Prostate gland (tissue), 2 donors: ENCODE measurements at regions not wholly inside any gene's neighbourhood (a gene's known extent, or its start where the extent isn't known, plus 50 kb on each side); places are given as distances from the start of the nearest gene placed in this dataset.

Source experiments
- CTCF ChIP-seq, 4 experiments: fragments of 200-600 bp in 2 of 4; fragments of 450-650 bp in 2 of 4; sonication (generic) in 2 of 4; IDR thresholded peaks; 1 replicate in 3 of 4; 2 replicates in 1 of 4; pipeline ENCODE4 v1.5.1; 2016 to 2019; ENCODE audit warnings: antibody characterized with exemption in 4 of 4, mild to moderate bottlenecking in 2 of 4, moderate library complexity in 2 of 4
- POLR2A ChIP-seq: fragments of 450-650 bp; IDR thresholded peaks from one replicate; pipeline ENCODE4 v1.6.1; 2016; ENCODE audit warnings: antibody characterized with exemption, mild to moderate bottlenecking

GRCh38 chr13:111490611-111491010, 170.2 kb downstream of the TEX29 start:
- TF ChIP-seq CTCF (IDR thresholded peaks at IDR 0.05) (no peak), POLR2A (no peak)
